GM19397 (cell line): ENCODE measurements at regions not wholly inside any gene's neighbourhood (a gene's known extent, or its start where the extent isn't known, plus 50 kb on each side); places are given as distances from the start of the nearest gene placed in this dataset.

Experiments used
- ATAC-seq: cut with Tn5 transposase; IDR thresholded peaks from one replicate; pipeline ENCODE4 v1.9.1; 2021; ENCODE audit warnings: mild to moderate bottlenecking, moderate library complexity; ENCODE audit not compliant: unreplicated experiment

DNA sequence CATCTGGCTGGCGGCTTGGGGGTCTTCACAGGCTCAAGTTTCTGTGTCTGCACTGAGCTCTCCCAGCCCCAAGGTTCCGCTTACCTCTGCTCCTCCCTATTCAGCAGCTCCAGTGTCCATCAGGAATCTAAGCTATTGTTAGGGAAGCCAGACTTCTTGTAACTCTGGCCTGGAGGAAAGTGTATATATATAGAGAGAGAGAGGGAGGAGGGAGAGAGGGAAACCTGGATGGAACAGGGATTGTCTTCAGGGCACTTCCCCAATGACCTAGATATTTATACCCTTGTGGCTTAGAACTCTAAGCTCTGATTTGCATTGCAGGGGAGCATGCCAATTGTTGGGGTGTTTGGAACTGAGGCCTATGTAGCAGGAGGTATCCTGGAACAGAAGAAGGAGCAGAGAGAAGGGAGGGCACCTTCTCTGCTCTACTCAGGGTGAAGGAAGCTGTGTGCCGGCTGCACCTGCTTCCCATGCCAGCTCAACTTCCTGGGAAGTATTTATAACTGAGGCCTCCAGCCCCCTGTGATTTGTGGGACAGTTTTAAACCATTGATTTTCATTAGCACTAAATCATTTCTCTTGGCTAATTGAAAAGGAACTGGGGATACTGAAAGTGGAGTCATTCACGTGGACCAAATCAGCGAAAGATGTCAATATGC lies 70.9 kb downstream of the NAV1 start:
- no peak for ATAC-seq

DNA sequence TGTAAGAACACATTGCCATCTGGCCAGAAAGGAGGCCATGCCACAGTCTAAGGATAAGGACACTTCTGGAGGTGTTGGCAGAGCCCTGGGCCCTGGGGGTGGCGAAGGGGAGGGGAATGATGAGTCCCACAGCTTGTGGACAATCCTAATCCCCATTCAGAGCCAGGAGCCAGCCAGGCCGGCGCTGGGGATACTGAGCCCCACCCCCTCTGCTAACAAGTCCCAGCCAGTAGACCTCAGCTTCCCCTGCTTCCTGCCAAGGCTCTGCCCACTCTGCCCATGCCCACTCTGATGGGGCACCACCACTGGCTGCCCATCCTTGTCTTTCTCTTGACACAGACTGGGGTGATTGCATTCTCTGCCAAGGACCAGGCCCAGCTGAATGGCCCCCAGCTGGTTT lies 71.9 kb downstream of the NAV1 start:
- no peak for ATAC-seq

DNA sequence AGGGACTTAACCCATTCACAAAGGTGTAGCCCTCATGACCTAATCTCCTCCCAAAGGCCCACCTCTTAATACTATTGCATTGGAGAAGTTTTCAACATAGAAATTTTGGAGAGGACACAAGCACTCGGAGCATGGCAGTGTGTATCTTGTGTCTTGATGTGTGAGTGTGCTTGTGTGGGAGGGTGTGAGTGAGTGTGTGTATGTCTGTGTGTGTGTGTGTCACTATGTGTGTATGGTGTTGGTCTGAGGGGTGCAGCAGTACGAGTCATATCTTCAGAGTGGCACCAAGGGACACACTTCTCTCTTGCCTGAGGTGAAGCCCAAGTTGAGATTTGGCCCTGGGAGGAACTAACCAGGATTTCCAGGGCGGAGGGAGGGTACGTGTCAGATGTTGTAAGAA lies 73.7 kb downstream of the NAV1 start:
- ATAC-seq, result no peak

DNA sequence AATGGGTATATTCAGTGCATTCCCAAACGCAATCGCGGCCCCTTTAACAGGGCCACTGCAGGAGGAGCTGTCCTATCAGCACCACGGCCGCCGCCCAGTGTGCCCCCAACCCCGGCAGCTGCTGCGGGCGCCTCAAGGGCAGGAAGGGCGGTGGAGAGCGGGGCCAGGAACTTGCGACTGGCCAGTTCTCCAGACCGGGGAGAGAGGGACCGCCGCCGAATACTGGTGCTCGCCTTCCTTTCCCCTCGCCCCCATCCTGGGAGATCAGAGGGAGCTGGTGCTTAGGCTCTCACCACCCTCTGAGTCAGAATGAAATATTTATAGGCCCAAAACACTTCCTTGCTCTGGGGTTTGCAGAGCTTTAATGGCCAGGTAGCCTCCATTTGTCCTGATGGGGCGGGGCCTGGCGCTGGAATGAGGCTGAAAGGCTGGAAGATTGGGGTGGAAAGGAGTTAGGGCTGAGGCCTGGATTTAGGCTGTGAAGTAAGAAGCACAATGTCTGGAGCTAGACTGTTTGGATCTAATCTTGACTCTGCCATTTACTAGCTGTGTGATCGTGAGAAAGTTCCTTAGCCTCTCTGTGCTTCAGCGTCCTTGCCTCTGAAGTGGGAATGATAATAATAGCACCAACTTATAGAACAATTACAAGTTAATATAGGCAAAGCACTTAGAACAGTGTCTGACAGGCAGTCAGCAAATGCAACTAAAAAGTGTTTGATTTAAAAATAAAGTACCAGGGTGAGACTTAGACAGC lies 75.5 kb downstream of the NAV1 start:
- ATAC-seq, result no peak

DNA sequence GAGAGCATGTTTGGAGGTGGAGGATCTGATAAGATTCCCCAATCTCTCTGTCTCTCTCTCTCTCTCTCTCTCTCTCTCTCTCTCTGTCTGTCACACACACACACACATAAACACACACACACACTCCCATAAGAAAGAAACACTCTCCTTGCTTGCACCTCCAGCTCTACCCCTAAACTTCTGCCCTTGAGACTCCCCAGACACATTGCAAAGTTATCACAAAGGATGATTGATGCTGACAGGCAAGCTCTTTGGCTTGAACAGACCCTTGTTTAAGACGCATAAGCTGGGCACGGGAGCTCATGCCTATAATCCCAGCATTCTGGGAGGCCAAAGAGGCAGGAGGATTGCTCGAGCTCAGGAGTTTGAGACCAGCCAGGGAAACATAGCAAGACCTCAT lies 78.2 kb downstream of the NAV1 start:
- no peak for ATAC-seq

DNA sequence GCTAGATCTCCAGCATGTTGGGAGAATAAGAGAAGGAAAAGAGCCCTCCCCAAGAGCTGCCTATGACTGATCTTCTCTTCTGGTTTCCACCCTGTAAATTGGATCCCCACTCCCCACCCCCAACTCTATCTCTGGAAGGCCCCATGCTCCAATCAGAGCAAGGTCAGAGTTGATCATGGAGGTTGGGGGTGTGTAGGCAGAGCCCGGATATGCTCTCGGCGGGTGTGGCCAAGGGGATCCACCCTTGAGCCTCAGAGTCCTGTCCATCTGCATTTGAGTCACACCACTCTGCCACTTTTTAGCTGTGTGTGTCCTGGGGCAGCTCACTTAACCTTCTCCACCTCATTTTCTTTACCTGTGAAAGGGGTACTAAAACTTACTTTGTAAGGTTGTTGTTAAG lies 79.5 kb downstream of the NAV1 start:
- no peak for ATAC-seq

DNA sequence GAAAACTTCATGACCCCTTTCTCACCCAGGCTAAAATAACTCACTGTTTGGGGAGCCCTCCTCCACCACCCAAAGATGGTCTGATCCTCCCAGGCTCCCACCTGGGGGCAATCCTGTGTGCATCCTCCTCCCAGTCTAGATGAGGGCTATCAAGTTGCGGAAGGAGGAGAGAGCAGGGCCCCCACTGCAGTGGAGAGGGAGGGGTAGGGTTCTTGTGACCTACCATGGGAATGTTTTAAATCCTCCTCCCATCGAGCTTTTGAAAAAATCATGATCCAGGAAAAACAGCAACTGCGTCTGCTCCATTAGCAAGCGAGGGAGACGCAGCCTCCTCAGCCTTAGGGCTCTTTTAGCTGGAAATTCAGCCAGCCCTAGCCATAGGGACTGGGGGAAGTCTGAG lies 80.0 kb downstream of the NAV1 start:
- no peak for ATAC-seq

DNA sequence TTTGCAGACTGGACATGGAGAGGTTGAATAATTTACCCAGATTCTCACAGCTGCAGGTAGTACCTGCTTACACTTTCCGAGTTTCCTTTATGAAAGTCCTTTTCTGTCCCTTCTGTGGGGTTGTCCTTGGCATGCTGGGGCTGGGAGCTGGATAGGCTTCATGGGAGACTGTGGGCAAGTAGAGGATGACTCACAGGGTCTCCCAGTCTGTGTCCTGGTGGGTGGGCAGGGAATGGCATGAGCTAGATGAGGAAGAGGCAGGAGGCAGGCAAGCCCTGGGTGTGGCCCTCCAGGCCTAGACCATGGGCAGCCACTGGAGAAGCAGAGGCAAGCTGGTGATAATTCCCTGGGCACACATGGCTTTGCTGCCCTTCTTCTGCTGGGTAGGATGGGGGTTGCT lies 80.6 kb downstream of the NAV1 start:
- no peak for ATAC-seq

DNA sequence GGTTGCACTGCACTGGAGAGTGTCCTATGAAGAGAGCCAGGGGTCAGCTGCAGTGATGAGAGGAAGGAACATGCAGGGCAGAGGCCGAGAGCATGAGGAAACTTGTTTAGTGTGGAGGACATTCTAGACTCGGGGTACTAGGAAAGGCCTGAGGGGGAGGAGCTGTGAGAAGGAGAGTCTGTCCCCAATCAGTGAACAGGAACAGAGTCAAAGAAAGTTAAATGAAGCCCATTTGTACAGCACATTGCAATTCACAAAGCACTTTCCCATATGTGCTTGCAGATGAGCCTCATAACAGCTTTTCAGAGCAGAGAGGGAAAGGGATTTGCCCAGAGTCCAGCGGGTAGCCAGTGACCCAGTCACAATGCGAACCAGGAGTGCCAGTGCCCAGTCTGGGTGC lies 83.4 kb downstream of the NAV1 start:
- no peak for ATAC-seq

DNA sequence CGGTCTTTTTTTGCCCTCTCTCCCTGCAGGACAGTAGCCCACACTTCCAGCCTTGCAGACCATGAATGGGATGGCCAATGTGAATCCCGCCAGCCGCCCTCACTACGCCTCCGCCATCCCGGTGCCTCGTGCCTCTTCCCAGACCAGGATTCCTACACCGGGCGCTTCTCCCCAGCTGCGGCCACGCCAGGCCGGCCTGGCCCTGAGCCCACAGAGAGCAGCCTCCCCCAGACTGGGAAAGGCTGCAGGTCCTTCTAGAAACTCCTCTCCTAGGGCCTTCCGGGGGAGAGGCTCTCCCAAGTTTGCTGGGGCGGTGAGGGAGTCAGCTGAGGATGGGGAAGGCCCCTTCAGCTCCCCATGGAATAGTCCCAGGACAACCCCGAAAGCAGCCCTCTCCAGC lies 83.9 kb downstream of the NAV1 start:
- no peak for ATAC-seq

DNA sequence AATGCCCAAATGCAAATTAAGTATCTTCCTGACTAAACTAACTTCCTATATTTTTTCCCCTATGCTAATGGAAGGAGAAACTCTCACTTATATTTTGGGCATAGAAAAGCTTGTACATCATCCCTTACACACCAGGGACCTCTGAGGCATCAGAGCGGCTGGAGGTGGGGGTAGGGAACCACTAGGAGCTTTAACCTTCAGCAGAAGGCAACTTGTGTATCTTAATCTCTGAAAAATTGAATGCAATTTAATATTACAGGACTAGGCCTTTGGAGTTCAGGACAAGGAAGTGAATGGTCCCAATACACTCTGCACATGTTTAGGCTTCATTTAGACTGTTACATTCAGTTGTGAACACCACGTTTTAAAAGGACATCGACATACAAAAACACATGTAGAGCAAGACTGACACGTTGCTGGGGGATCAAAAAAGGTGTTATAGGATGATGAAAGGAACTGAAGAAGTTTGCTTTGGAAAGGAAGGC lies 85.9 kb downstream of the NAV1 start:
- no peak for ATAC-seq

DNA sequence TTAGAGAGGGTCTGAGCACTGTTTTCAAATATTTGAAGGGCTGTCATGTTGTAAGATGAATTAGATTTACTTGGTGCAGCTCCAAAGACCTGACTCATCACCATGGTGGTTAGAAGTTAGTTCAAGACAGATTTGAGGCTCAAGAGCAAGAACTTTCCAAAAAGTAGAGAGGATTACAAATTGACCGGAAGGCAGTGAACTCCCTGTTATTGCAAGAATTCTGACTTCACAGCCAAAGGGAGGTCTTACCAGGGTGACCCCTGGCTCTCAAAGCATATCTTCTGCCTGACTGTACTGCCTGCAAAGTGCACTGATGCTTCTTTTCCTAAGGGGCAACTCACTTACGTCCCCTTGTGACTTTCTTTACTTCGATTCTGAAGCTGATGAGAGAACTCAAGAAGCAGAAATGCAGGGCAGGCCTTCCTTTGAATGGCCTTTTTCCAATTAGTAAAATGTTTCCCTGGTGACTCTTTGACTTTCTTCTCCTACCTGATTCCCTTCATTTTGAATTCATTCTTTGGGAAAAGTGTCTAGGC lies 86.4 kb downstream of the NAV1 start:
- ATAC-seq, result no peak

DNA sequence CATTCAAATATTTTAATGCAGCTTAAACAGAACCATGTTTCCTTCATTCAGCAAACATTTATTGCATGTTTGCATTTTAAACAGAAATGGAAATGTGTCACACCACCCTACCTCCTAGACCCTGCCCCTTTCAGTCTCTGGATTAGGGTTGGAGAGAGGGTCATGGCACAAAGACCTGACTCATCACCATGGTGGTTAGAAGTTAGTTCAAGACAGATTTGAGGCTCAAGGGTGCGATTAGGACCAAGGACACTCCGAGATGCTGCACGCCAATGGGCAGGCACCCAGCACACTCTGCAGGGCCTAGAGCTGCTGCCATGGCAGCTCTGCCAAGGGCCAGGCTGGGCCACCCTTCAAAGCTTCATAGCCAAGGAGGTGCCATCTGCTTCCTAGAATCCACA lies 86.9 kb downstream of the NAV1 start:
- ATAC-seq, result no peak

DNA sequence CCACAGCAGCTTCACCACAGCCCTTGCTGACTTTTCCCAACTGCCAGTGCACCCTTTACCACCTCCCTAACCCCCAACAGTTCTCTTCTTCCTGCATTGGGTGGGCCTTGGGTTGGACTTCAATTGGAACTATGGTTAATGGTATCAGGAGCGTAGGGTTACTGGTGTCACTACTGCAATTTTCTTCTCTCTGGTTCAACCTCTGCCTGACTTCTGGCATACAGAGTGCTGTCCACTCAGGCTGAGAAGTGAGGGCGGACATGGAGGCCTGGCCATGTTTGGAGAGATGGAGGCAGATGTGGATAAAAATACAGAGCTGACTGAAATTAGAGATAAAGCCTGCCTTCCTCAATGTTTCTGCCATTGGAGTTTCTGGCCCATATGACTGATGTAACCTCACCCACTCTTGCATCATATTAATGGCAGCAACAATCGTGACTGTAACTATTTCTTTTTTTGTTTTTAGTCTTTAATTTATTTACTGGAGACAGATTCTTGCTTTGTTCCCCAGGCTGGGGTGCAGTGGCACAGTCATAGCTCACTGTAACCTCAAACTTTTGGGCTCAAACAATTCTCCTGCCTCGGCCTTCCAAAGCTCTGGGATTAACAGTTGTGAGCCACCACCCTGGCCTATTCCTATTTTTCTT lies 87.8 kb downstream of the NAV1 start:
- no peak for ATAC-seq

DNA sequence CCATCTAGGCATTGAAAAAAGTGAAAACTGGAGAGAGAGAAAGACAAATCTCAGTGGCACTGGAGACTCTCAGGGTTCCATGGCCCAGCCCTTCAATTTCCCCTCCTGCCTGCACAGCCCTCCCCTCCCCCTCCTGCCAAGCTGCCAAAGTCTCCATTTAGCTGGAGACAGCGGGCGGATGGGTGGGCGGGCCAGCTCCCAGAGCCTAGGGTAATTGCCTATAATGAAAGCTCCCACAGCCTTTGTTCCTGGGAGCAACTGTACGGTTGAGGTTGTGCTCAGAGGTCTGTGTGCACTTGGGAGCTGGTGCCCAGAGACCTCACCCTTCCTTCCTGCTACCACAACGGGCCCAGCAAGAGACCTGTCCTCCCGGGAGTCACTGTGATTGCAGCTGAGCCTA lies 89.6 kb downstream of the NAV1 start:
- no peak for ATAC-seq

DNA sequence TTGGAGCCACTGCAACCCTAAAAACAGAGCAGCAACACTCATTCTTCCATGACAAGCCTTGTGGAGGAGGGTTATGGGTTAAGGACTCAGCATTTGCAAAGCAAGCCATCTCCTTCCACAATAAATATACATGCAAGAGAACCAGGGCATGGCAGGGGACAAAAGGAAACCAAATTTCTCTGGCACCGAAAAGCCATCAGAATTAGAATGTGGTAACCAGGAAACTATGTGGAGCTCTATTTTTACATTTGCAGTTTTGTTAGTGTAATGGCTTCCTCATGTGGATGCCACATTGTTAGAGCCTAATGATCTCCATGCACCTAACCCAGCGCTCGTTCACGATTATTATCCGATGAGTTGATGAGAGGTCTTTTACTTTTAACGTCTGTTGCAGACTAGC lies 91.7 kb downstream of the NAV1 start:
- ATAC-seq, result no peak

DNA sequence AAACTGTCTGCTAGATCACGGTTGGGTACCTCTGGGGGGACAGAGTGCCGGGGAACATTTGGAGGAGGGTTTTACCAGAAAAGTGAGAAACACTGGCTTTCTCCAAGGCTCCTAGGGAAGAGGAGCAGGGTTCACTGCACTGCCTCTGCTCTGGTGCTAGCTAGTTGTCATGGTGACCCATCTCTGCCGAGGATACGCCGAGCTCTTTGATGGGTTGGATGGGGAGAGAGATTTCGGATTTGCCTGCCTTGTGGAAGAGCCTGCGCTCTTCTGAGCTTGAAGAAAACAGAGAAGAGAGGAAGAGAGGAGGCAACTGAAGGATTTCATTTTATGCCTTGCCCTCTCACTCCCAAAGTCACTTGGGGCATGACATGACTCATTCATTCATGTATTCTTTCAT lies 92.1 kb downstream of the NAV1 start:
- ATAC-seq, result no peak

DNA sequence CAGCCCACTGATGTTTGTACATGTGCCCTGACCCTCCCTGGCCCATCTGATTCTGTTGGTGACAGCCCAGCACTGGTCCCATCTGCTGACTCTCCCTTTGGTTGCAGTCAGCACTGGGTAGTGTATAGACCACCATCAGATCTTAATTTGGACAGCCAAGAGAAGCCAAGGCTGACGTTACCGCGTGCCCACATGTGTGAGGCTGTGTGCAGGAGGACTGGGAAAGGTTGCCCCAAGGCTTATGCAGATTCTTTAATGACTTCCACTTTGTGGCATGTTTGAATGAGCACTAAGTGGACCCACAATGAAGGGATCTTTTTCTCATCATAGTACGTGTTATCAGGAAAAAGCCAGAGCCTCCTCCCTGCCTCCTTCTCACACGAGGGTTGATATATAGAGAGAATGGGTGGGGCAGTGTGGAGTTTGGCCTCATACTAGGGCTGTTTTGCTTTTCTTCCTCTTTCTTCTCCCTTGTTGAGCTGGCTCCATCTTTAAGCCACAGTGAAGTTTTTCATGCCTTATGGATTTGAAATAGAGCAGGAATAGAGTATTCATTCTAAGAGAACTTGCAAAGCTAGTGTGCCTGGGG lies 93.5 kb downstream of the NAV1 start:
- ATAC-seq, result no peak

DNA sequence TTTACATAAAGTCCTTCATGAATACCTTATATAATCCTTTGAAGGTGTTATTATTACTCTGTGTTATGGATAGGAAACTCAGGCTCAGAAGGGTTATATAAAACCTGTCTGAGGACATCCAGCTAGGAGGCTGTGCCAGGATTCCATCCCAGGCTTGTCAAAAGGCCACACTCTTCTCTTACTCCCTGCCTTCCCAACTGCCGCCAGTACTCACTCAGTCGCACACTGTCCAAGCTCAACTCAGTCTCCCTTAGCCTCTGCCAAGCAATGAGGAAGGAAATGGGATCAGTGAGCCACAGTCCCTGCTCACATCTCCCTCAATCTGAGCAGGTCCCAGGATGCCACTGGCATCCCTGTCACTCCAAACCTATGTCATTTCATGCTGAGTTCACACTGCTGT lies 94.4 kb downstream of the NAV1 start:
- no peak for ATAC-seq

DNA sequence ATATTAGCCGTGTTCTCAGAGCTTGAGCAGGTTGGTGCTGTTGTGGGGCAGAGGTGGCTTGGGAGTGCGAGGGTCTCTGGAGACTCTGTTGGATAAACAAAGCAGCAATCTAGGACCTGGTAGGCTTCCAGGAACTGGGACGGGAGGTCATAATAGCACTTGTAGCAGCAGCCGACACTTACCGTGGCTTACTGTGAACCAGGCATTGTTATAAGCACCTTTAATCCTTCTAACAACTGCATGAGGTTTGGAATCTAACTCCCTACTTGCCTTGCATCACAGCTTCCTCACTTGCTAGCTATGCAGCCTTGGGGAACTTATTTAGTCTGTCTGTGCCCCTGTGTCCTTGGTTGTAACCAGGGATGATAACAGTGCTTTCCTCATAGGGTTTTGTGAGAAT lies 94.9 kb downstream of the NAV1 start:
- no peak for ATAC-seq

DNA sequence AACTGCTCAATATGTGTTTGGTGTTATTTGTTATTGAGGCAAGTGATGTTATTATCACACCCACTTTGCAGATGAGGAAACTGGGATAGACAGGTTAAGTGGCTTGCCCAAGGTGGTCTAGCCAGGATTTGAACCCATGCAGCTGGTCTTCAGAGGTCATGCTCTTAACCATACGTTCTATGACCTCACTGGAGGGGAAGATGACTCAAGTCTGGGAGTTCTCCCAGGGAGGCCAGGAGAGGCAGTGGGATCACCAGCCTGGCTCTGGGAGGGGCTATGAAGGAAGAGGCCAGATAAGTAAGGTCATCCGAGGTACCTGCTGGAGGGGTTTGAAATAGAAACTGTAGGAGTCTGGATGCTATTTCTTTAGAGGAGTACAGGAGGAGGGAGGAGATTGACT lies 95.3 kb downstream of the NAV1 start:
- no peak for ATAC-seq

DNA sequence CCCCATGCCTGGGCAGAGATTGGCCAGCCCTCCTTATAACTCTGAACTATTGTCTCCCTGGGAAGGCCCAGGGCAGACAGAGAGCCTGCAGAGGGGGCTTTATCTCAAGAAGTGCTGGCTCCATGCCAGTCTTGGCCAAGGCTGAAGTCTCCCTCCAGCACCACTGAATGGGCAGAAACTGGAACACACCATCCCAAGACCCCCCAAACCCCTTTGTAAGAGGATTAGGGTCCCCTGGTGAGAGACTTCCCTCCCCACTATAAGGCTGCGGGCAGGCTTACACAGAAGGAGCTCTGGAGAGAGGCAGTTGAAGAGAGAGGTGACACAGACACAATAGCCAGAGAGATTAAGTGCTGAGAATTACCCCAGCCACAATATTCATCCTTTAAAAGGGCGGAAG lies 97.2 kb downstream of the NAV1 start:
- no peak for ATAC-seq
